H1 (cell line): ENCODE measurements at regions not wholly inside any gene's neighbourhood (a gene's known extent, or its start where the extent isn't known, plus 50 kb on each side); places are given as distances from the start of the nearest gene placed in this dataset.

Experiments used
- CTCF ChIA-PET: fragments of 300-600 bp; sonication (Branson Sonifier 250); formaldehyde crosslinking; loops from one replicate; lab custom pipeline; 2021; ENCODE audit not compliant: partially characterized antibody; lab: Charles Lee
- POLR2A ChIA-PET: fragments of 300-600 bp; sonication (Branson Sonifier 250); formaldehyde crosslinking; loops from one replicate; lab custom pipeline; 2021; ENCODE audit warnings: inconsistent platforms; ENCODE audit not compliant: partially characterized antibody; lab: Charles Lee
- DNase-seq, 2 experiments: peaks; one replicate each; pipeline versions ENCODE4 v3.0.0 to v3.0.0-alpha.2; 2010 to 2022; ENCODE audit warnings: low spot score in 2 of 2, low read depth in 1 of 2, mixed read lengths in 1 of 2
- FAIRE-seq: peaks from 2 replicates; lab custom pipeline; 2011; peaks lifted over from hg19 to GRCh38; lab: Jason Lieb, UNC
- H2AFZ ChIP-seq: 2 replicates; pipeline ENCODE4 v1.8.1; 2012; ENCODE audit warnings: low read length, inconsistent platforms
- H2AK5ac ChIP-seq: 2 replicates; pipeline ENCODE4 v1.6.1; 2013; ENCODE audit warnings: low read depth, low read length
- H2BK120ac ChIP-seq: replicated peaks from 2 replicates; pipeline ENCODE3; 2013; ENCODE audit warnings: low read depth, low read length, inconsistent platforms
- H2BK12ac ChIP-seq: 2 replicates; pipeline ENCODE4 v1.6.1; 2013; ENCODE audit warnings: low read depth, low read length
- H2BK15ac ChIP-seq: 2 replicates; pipeline ENCODE4 v1.6.1; 2013; ENCODE audit warnings: low read length
- H2BK20ac ChIP-seq: 2 replicates; pipeline ENCODE4 v1.6.1; 2013; ENCODE audit warnings: low read length
- H2BK5ac ChIP-seq: 2 replicates; pipeline ENCODE4 v1.6.1; 2013; ENCODE audit warnings: low read depth, low read length
- H3K14ac ChIP-seq: 2 replicates; pipeline ENCODE4 v1.6.1; 2013; ENCODE audit warnings: inconsistent platforms; ENCODE audit not compliant: insufficient read length
- H3K18ac ChIP-seq: 2 replicates; pipeline ENCODE4 v1.6.1; 2013; ENCODE audit warnings: low read length; ENCODE audit errors: extremely low read depth
- H3K23ac ChIP-seq: 2 replicates; pipeline ENCODE4 v1.6.1; 2013; ENCODE audit warnings: inconsistent platforms; ENCODE audit not compliant: insufficient read length
- H3K23me2 ChIP-seq: 2 replicates; pipeline ENCODE4 v1.6.1; 2013; ENCODE audit warnings: low read depth, low read length
- H3K27ac ChIP-seq: 2 replicates; pipeline ENCODE4 v1.6.1; 2011; ENCODE audit warnings: low read depth, low read length, inconsistent platforms
- H3K27me3 ChIP-seq, 4 experiments: replicated peaks in 1 of 4; 1 replicate in 1 of 4; 2 replicates in 3 of 4; pipeline versions ENCODE4 v1.6.1 to v1.8.1; 2011 to 2013; ENCODE audit warnings: low read length in 3 of 4, mild to moderate bottlenecking in 3 of 4, inconsistent platforms in 2 of 4, mixed read lengths in 2 of 4, moderate library complexity in 1 of 4; ENCODE audit not compliant: control insufficient read depth in 3 of 4, insufficient read depth in 3 of 4; ENCODE audit errors: extremely low read depth in 1 of 4
- H3K36me3 ChIP-seq, 4 experiments: 2 replicates each; pipeline versions ENCODE4 v1.6.1 to v1.8.1; 2011 to 2013; ENCODE audit warnings: mild to moderate bottlenecking in 4 of 4, low read length in 3 of 4, moderate library complexity in 2 of 4, control low read depth in 1 of 4, inconsistent platforms in 1 of 4; ENCODE audit not compliant: insufficient read depth in 4 of 4, control insufficient read depth in 2 of 4
- H3K4ac ChIP-seq: replicated peaks from 2 replicates; pipeline ENCODE3; 2013; ENCODE audit warnings: low read length, low read depth, mixed read lengths, inconsistent platforms; ENCODE audit not compliant: insufficient read length
- H3K4me1 ChIP-seq, 4 experiments: replicated peaks in 1 of 4; 1 replicate in 1 of 4; 2 replicates in 3 of 4; pipeline versions ENCODE4 v1.6.1 to v1.8.1; 2011 to 2013; ENCODE audit warnings: low read length in 3 of 4, inconsistent platforms in 2 of 4, mixed read lengths in 1 of 4; ENCODE audit not compliant: insufficient read depth in 4 of 4, control insufficient read depth in 3 of 4
- H3K4me2 ChIP-seq, 2 experiments: 2 replicates each; pipeline versions ENCODE4 v1.6.1 to v1.8.1; 2011 to 2013; ENCODE audit warnings: low read depth in 2 of 2, low read length in 2 of 2, control low read depth in 1 of 2, inconsistent platforms in 1 of 2, mild to moderate bottlenecking in 1 of 2; ENCODE audit not compliant: insufficient read depth in 1 of 2
- H3K4me3 ChIP-seq, 4 experiments: fragments of 200-600, 300-600 bp in 1 of 4; sonication (generic), shearing (Covaris generic), sonication (Bioruptor Twin) in 1 of 4; 2 replicates each; pipeline versions ENCODE4 v1.5.1 to v1.8.1; 2011 to 2016; ENCODE audit warnings: low read length in 4 of 4, low read depth in 3 of 4, control low read depth in 2 of 4, inconsistent platforms in 2 of 4, mild to moderate bottlenecking in 2 of 4, mixed read lengths in 1 of 4, moderate library complexity in 1 of 4; ENCODE audit not compliant: insufficient read depth in 2 of 4; ENCODE audit errors: extremely low read depth in 1 of 4
- H3K56ac ChIP-seq: replicated peaks from 2 replicates; pipeline ENCODE3; 2013; ENCODE audit warnings: low read depth, mild to moderate bottlenecking, mixed read lengths, low read length, inconsistent platforms; ENCODE audit not compliant: insufficient read length
- H3K79me1 ChIP-seq: 2 replicates; pipeline ENCODE4 v1.6.1; 2013; ENCODE audit warnings: low read depth, low read length, control low read depth
- H3K79me2 ChIP-seq, 2 experiments: 2 replicates each; pipeline versions ENCODE4 v1.6.1 to v1.8.1; 2012 to 2013; ENCODE audit warnings: low read length in 2 of 2, mild to moderate bottlenecking in 2 of 2, inconsistent platforms in 1 of 2; ENCODE audit not compliant: insufficient read depth in 2 of 2, control insufficient read depth in 1 of 2
- H3K9ac ChIP-seq, 4 experiments: replicated peaks in 1 of 4; 1 replicate in 1 of 4; 2 replicates in 3 of 4; pipeline versions ENCODE4 v1.6.1 to v1.8.1; 2011 to 2013; ENCODE audit warnings: low read depth in 3 of 4, low read length in 3 of 4, control low read depth in 2 of 4, mild to moderate bottlenecking in 2 of 4, moderate library complexity in 2 of 4, inconsistent platforms in 1 of 4; ENCODE audit errors: extremely low read depth in 1 of 4
- H3K9me3 ChIP-seq, 2 experiments: 2 replicates each; pipeline versions ENCODE4 v1.6.1 to v1.8.1; 2012 to 2013; ENCODE audit warnings: mild to moderate bottlenecking in 2 of 2, moderate library complexity in 2 of 2, control low read depth in 1 of 2, inconsistent platforms in 1 of 2, low read depth in 1 of 2, low read length in 1 of 2, mixed read lengths in 1 of 2; ENCODE audit not compliant: insufficient read depth in 2 of 2
- H4K20me1 ChIP-seq, 2 experiments: replicated peaks in 1 of 2; 2 replicates each; pipeline versions ENCODE3 to v1.8.1; 2011 to 2013; ENCODE audit warnings: inconsistent platforms in 2 of 2, low read length in 2 of 2, mild to moderate bottlenecking in 1 of 2; ENCODE audit not compliant: insufficient read depth in 2 of 2, control insufficient read depth in 1 of 2
- H4K5ac ChIP-seq: 2 replicates; pipeline ENCODE4 v1.6.1; 2013; ENCODE audit warnings: low read length, low read depth, mixed read lengths, inconsistent platforms; ENCODE audit not compliant: insufficient read length
- H4K8ac ChIP-seq: 2 replicates; pipeline ENCODE4 v1.8.0; 2013; ENCODE audit warnings: mild to moderate bottlenecking, moderate library complexity, low read length, inconsistent platforms; ENCODE audit not compliant: insufficient read depth; ENCODE audit errors: extremely low read depth
- H4K91ac ChIP-seq: replicated peaks from 2 replicates; pipeline ENCODE3; 2013; ENCODE audit warnings: low read length, mixed read lengths, inconsistent platforms; ENCODE audit not compliant: insufficient read length
- CHD2 ChIP-seq: IDR thresholded peaks from 2 replicates; pipeline ENCODE4 v1.6.1; 2012; ENCODE audit warnings: low read length, improper control_type of control experiment
- CTCF ChIP-seq, 3 experiments: IDR thresholded peaks; 1 replicate in 2 of 3; 2 replicates in 1 of 3; pipeline versions ENCODE4 v1.5.1 to v1.6.1; 2011; ENCODE audit warnings: low read length in 3 of 3, mild to moderate bottlenecking in 3 of 3, inconsistent platforms in 2 of 3, low read depth in 1 of 3, moderate library complexity in 1 of 3; ENCODE audit not compliant: insufficient read depth in 1 of 3; ENCODE audit errors: control extremely low read depth in 1 of 3
- EGR1 ChIP-seq: IDR thresholded peaks from 2 replicates; pipeline ENCODE4 v1.6.1; 2011; ENCODE audit warnings: low read depth, low read length, borderline replicate concordance
- EZH2 ChIP-seq: fragments of 200-600 bp; sonication (generic); IDR thresholded peaks from 2 replicates; pipeline ENCODE4 v1.7.1; 2012; ENCODE audit warnings: low read depth, mild to moderate bottlenecking, moderate library complexity, low read length, inconsistent platforms; ENCODE audit not compliant: severe bottlenecking
- JUN ChIP-seq: IDR thresholded peaks from 2 replicates; pipeline ENCODE4 v1.6.1; 2011; ENCODE audit warnings: low read depth, mild to moderate bottlenecking, improper control_type of control experiment, low read length
- KDM4A ChIP-seq: IDR thresholded peaks from one replicate; pipeline ENCODE4 v1.7.1; 2012; ENCODE audit warnings: low read depth, mild to moderate bottlenecking, moderate library complexity, low read length, inconsistent platforms; ENCODE audit not compliant: severe bottlenecking
- KDM5A ChIP-seq: fragments of 200-600 bp; IDR thresholded peaks from 2 replicates; pipeline ENCODE4 v1.7.1; 2012; ENCODE audit warnings: mild to moderate bottlenecking, low read length, inconsistent platforms, mixed read lengths
- MAFK ChIP-seq: IDR thresholded peaks from 2 replicates; pipeline ENCODE4 v1.6.1; 2012; ENCODE audit warnings: low read depth, mild to moderate bottlenecking, improper control_type of control experiment, low read length
- MAX ChIP-seq: IDR thresholded peaks from 2 replicates; pipeline ENCODE4 v1.6.1; 2012; ENCODE audit warnings: inconsistent platforms
- SAP30 ChIP-seq: fragments of 300-600 bp; sonication (generic); IDR thresholded peaks from 2 replicates; pipeline ENCODE4 v1.7.1; 2012; ENCODE audit warnings: low read length, moderate library complexity, mild to moderate bottlenecking, inconsistent platforms; ENCODE audit not compliant: insufficient read depth, insufficient replicate concordance
- TCF12 ChIP-seq: IDR thresholded peaks from 2 replicates; pipeline ENCODE4 v1.6.1; 2011; ENCODE audit warnings: low read depth, mild to moderate bottlenecking, low read length
- ZNF274 ChIP-seq: IDR thresholded peaks from 2 replicates; pipeline ENCODE4 v1.7.0; 2012; ENCODE audit warnings: low read length, borderline replicate concordance; ENCODE audit errors: extremely low read depth
- WGBS, 2 experiments: shearing (Covaris generic) in 1 of 2; methylation state at CpG; one replicate each; pipeline versions ENCODE4 v1.1.6 to v1.1.7; 2013 to 2015; ENCODE audit warnings: low lambda C conversion rate in 2 of 2, mixed read lengths in 2 of 2, inconsistent platforms in 1 of 2, low coverage in 1 of 2, missing lambda C conversion rate in 1 of 2; ENCODE audit not compliant: insufficient replicate concordance in 2 of 2, insufficient coverage in 1 of 2, insufficient read length in 1 of 2; ENCODE audit errors: extremely low coverage in 1 of 2, missing lambda C conversion rate in 1 of 2; 5-methylcytosine and 5-hydroxymethylcytosine counted together

GRCh38 chr14:104519721-104520120 lies 59.8 kb upstream of the C14orf180 start:
- H3K9me3 ChIP-seq: peaks cover 17 to 20% of the 10 kb centered on the region in 2 experiments; a peak in 3 of 4 replicates
- H3K9ac ChIP-seq: no peak overlapping the region
- no peak overlapping the region for H3K4me2 ChIP-seq
- H3K56ac ChIP-seq: no peak overlapping the region
- no peaks in the 10 kb centered on the region for H3K79me2 ChIP-seq
- H2BK120ac ChIP-seq: no peak overlapping the region
- peaks cover 2% of the 10 kb centered on the region; the same call in 1 of the 2 replicates for H3K23me2 ChIP-seq
- H3K14ac ChIP-seq: no peak overlapping the region
- no peak overlapping the region for H2AK5ac ChIP-seq
- no peaks in the 10 kb centered on the region for H3K79me1 ChIP-seq
- no peaks in the 10 kb centered on the region for H3K27me3 ChIP-seq
- H4K20me1 ChIP-seq: peaks cover 0 to 2% of the 10 kb centered on the region in 2 experiments
- H4K5ac ChIP-seq: no peak overlapping the region
- H3K36me3 ChIP-seq: no peaks in the 10 kb centered on the region
- no peak overlapping the region for H4K91ac ChIP-seq
- H3K4ac ChIP-seq: no peak overlapping the region
- H3K23ac ChIP-seq: no peak overlapping the region
- H3K18ac ChIP-seq: no peak overlapping the region
- no peak overlapping the region for H4K8ac ChIP-seq
- DNase-seq (peak in 1 of 2 experiments; percentile 32), FAIRE-seq (no peak)
- 92% methylated on average over 8 of the region's 8 CpGs; no CpG with 5 or more reads in 1 of the 2 experiments for WGBS, 2 experiments
- no peak overlapping the region for H2BK20ac ChIP-seq
- no peak overlapping the region for H2BK5ac ChIP-seq
- no peak overlapping the region for H3K4me3 ChIP-seq
- POLR2A ChIA-PET: no interaction called here
- CTCF ChIA-PET: interaction anchor here (0.6 to 1.6 kb wide), 6 partner anchors 8 to 1536 kb away, joined by 3 to 8 read pairs (median 4); no protein-coding TSS in a partner anchor
- H2BK12ac ChIP-seq: no peak overlapping the region
- H3K4me1 ChIP-seq: no peaks in the 10 kb centered on the region
- no peak overlapping the region for H2BK15ac ChIP-seq
- no peak overlapping the region for H3K27ac ChIP-seq
- H2AFZ ChIP-seq: no peak overlapping the region
- TF ChIP-seq CHD2 (no peak), EGR1 (no peak), MAX (no peak), TCF12 (no peak), EZH2 (no peak), CTCF (IDR thresholded peaks at IDR 0.05; ENCODE audit: control extremely low read depth in 1 of 3, insufficient read depth in 1 of 3, low read depth in 1 of 3, low read length in 3 of 3) (no peak), JUN (no peak), KDM4A (no peak), SAP30 (no peak), ZNF274 (no peak), MAFK (no peak), KDM5A (no peak)
